ENCODE measurements at regions not wholly inside any gene's neighbourhood (a gene's known extent, or its start where the extent isn't known, plus 50 kb on each side); places are given as distances from the start of the nearest gene placed in this dataset.
"Not testable (repeated sequence)": the region's sequence is repeated elsewhere in the genome, so short reads cannot be mapped to it uniquely, and the experiment has no call there.

GRCh38 chr14:71365361-71365760, 458.1 kb downstream of the PCNX1 start:
- DNase-seq: no peak

DNA sequence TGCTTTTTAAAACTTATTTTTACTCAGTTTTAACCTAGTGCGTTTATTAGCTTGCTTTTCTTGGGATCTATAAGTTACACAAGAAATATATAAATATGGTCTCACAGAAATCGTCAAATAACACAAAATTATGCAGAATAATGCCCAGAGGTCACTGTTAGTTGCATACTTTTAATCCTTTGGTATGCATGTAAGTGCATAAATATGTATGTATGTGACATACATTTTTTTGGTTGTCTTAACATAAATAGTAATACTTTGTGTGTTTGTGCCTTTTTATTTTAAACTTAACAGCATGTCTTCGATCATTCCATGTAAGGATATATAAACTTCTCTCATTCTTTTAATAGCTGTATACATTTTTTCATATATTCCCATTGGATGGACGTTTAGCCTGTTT, 459.6 kb downstream of the PCNX1 start:
- no peak for DNase-seq

DNA sequence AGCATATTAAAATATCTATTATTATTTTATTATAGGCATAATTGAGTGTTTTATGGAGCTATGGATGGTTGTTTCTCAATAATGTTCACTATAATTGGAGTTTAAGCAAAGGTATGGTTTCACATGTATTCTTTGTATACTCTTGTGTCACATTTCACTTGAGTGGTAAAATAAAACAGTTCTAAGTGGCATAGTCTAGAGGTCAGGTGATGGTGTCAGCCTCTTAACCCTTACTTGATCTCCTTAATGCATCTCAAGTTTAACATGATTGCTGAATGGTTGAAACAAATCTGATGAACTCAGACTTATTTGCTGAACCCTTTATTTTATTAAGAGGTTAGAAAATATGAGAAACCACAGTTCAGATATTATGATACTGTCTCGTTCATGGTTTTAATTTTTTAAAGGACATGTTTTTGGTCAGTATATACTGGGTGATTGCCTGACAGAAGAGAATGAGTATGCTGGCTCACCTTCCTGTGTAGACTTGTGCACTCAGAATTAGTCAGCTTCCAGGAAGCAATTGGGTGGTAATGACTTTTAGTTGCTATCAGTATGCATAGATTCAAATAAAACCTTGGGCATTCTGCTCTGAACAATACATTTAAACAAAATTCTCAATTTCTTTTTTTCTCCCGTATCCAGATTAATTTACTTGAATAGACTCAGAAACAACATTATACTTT, 464.6 kb downstream of the PCNX1 start:
- no peak for DNase-seq

DNA sequence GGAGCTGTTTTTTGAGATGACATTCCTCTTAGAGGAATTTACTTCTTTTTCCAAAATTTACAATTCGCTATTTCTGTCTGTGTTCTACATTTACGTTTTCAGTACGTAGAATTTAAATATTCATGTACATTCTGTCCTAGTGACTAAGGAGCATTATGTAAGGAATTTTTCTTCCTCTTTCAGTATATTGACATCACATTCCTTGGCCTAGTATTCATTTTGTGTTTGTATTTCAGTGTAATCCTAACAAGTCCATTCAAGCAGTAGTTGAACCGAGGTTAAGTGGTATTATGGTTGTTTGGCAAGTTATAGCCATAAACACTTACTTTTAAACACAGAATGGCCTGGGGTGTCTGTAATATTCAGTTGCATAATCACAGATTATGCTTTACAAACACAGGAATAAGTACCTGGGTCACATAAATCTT, 465.2 kb downstream of the PCNX1 start:
- no peak for DNase-seq

- DNase-seq: no peak
Measured at GRCh38 chr14:71373773-71374172, 466.5 kb downstream of the PCNX1 start.

DNA sequence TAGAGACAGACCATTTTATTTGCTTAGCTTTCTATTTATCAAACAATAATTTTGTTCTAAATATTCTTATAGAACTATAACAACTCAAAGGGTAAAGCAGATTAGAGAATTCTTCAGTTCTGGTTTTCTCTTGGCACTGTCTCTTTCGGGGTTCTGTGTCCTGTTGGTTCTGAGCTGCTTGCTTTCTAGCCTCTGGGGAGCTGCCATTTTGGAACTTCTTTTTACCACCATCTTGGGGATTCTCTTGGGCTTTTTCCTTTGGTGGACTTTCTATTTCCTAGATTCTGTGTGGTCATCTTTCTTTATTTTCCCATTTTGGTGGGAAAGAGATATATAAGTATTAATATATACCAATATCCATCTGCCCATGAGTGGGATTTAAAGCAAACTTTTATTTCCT, 467.7 kb downstream of the PCNX1 start:
- DNase-seq: no peak

- DNase-seq: no peak
Measured at GRCh38 chr14:71377099-71377498, 469.8 kb downstream of the PCNX1 start.

GRCh38 chr14:71380271-71380670, 473.0 kb downstream of the PCNX1 start:
- DNase-seq: no peak

DNA sequence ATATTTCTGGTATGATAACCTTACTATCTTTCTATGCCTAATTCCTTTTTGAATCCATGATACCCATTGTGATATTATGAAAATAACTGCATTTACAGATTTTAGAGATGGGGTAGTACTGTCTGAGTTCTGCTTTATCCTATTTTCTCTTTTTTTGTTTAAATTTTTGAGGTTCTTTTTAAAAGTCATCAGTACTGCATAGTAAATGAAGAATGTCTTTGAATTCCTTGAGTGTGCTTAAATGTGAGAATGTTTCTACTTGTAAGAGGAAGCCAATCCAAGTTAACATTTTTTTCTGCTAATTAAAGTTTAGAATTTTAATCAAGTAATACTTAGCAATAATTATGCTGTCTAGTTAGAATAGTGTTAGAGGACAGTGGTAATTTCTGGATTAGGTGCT, 474.6 kb downstream of the PCNX1 start:
- no peak for DNase-seq

GRCh38 chr14:71382315-71382714, 475.1 kb downstream of the PCNX1 start:
- no peak for DNase-seq

- DNase-seq: no peak
Measured at GRCh38 chr14:71383510-71383909, 476.3 kb downstream of the PCNX1 start.

GRCh38 chr14:71384007-71384845, 477.0 kb downstream of the PCNX1 start:
- no peak for DNase-seq

DNA sequence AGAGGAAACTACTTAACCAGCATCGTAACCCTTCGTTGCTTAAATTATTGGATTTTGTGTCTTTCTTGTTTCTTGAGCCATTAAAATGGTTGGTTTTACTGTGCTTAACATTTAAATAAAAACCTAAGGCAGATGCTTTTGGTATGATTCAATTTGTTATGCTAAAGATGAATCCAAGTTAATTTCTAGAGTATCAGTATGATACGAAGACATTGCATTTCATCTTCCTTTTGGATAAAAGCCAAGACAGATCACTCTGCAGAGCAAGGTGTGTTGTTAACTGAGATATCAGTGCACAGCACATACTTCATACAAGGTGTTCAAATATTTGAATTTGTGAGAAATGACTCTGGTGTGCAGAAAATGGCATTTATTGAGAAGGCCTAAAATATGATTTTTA, 480.5 kb downstream of the PCNX1 start:
- DNase-seq: no peak

DNA sequence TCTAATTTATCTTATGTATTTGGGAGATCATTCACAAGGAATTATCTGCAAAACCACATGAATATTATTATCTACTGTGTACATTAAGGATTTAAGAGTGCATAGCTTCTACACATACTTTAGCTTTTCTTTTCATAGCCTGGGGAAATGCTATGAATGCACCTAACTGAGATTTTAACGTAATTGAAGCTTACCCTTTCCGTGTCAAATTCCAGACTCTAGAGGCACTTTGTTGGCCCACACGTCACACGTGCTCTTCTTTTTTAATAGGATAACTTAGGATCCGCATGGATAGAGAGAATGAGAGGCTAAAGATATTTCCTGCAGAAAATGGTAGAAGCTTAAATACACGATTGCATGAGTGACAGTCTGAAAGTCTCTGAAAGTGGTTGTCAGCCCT, 481.1 kb downstream of the PCNX1 start:
- no peak for DNase-seq

DNA sequence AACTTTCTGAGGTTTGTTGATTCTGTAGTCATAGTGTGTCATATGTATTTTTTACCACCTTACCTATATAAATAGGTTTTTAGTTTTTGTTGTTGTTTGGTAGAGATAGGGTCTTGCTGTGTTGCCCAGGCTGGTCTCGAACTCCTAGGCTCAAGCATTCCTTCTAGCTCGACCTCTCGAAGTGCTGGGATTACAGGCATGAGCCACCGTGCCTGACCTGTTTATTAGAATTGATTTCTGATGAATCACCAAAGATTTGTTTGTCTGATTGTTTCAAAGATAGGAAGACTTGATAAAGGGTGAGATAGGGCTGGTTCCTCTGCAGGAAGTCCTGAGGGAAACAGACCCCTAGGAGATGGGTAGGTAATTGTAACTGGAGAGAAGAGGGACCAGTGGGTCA, 481.6 kb downstream of the PCNX1 start:
- DNase-seq: no peak

GRCh38 chr14:71394386-71394785, 487.1 kb downstream of the PCNX1 start:
- no peak for DNase-seq

DNA sequence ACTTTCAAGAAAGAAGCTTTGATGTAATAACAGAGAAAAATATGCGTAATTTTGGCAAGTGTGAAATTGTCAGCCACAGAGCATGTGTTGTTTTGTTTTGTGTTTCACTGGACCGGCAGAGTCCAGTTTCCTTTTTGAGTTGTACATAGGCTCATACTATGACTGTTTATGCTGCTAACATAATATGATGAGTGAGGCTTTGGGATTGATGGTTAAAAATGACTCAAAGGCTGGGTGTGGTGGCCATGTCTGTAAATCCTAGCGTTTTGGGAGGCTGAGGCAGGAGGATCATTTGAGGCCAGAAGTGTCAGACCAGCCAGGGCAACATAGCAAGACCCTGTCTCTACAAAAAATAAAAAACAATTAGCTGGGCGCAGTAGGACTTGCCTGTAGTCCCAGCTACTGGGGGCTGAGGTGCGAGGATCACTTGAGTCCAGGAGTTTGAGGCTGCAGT, 487.9 kb downstream of the PCNX1 start:
- no peak for DNase-seq

DNA sequence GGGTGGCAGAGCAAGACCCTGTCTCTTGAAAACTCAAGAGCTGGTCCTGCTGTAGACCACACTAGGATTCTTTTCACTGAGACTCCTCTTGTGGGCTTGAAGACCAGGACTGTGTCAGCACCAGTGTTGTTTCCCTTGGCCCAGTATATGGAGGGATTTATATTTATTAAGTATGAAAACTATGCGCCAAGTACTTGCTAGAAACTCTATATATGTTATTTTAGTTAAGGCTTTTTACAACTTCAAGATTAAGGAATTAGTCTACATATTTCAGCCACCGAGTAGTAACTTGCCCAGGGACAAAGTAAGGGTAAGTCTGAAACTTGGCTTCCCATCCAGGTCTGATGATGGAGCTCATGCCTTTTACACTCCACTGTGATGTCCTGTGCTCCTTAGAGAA, 488.4 kb downstream of the PCNX1 start:
- DNase-seq: no peak

DNA sequence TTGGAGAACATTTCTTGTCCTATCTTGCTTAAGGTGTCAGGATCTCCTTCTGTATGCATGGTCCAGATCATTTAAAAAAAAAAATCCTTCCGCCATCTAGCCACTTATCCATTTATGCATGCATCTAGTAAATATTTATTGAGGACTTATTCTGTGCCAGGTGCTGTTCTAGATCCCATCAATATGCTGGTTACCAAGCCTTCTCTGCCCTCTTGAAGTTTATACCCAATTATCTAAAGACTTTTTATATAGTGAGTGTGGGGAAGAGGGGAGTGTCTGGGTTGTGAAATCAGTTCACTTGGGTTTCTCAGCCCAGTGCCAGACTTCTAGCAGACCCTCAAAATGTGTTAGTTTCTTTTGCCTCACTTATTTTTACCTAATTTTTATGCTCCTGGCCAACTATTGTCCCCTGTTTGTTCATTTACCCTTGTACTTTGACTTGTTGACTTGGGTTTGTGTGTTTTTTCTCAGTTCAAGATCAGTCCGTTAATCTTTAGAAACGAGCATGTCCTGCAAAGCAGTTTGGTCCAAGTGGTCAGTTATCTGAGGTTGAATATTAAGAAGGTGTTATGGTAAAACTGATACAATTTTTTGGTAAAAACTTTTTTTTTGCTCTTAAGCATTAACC, 488.9 kb downstream of the PCNX1 start:
- no peak for DNase-seq

DNA sequence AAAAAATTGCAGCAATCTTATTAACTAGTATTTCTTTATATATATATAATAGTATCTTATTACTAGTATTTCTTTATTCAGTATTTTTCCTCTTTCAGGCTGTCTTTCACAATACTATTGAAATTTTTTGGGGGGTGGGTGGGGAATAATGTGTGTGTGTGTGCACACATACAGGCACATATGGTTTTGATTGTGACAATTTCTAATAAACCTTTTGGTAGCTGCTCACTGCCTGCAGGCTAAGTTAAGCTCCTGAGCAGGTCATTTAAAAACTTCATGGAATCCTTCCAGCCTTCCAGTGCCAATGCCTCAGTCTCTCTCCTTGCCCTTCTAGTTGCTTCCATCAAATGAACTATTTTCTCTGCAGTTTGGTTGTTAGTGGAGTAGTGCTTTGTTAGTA, 490.1 kb downstream of the PCNX1 start:
- no peak for DNase-seq

DNA sequence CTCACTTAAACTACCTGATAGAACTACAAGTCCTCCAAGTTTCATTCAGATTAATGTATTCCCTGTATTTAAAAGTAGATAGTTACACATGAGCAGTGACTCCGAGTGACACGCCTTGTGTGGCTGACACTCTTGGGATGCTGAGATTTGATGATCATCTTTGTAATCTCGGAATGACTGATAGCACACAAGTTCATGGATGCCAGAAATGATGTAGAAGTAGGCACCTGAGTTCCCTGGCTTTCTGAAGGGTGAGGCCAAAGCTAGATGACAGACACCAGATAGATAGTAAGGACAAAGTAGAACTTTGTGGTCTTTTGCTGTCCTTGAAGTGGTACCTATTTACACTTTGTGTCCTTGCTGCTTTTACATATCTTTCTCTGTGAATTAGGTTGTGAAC, 491.2 kb downstream of the PCNX1 start:
- DNase-seq: no peak

DNA sequence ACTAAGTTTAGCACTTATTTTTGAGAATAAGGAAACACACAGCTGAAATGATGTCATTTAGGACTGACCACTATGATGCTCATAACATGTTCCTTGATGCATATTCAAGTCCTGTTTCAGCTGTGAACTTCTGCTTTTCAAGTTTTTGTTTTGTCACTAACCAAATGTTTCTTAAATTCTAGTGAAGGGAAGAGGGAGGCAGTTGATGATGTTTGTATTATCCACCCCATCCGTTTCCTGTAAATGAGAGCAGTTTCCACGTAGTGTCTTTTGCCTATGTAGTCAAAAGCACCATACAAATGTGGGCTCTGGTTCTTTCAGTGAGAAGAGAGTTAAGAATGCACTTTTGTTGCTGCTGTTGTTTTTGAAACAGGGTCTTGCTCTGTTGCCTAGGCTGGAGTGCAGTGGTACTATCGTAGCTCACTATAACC, 491.8 kb downstream of the PCNX1 start:
- no peak for DNase-seq

DNA sequence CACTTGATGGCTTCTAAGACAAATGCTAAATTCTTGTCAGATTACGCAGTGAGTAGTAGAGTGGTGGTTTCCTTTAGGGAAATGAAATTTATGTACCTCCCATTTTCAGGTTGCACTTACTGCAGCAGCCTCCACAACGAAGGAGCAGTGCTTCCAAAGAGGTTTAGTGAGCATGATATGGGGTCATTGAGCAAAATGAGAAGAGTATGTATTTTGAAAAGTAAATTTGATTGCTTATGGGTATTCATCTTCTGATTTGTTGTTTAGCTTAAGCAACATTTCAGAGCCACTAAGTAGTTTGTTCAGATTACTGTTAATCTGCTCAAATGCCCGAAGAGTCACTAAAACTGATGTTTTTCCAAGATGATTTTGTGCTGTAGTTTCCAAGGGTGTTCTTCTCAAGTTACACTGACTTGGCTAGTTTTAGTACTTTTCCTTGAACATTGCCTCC, 493.6 kb downstream of the PCNX1 start:
- no peak for DNase-seq

DNA sequence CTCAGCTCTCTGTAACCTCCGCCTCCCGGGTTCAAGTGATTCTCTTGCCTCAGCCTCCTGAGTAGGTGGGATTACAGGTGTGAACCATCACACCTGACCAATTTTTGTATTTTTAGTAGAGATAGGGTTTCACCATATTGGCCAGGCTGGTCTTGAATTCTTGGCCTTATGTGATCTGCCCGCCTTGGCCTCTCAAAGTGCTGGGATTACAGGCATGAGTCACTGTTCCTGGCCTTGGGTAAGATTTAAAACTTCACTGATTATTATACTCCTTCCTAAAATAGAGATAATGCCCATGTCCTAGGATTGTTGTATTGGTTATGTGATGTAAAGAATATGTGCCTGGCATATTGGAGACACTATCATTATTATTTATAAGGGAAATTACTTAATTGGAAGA, 495.2 kb downstream of the PCNX1 start:
- not testable (repeated sequence) for DNase-seq

All from DMS153 (cell line).